Breast epithelium (tissue), 3 donors: ENCODE measurements at regions not wholly inside any gene's neighbourhood (a gene's known extent, or its start where the extent isn't known, plus 50 kb on each side); places are given as distances from the start of the nearest gene placed in this dataset.

Source experiments
- POLR2A ChIP-seq: fragments of 450-650 bp; IDR thresholded peaks from one replicate; pipeline ENCODE4 v1.6.1; 2016; ENCODE audit warnings: antibody characterized with exemption, mild to moderate bottlenecking, moderate library complexity
- POLR2AphosphoS5 ChIP-seq, 3 donors: sonication (generic); formaldehyde crosslinking; IDR thresholded peaks; one replicate each; pipeline ENCODE4 v1.6.1; 2017; ENCODE audit warnings: antibody characterized with exemption in 3 of 3
- TF ChIP-seq, protein P1 (sequence below), 3 donors: fragments of 450-650 bp; IDR thresholded peaks; one replicate each; pipeline ENCODE4 v1.5.1; 2016 to 2017; ENCODE audit warnings: antibody characterized with exemption in 3 of 3, mild to moderate bottlenecking in 3 of 3, moderate library complexity in 3 of 3

DNA sequence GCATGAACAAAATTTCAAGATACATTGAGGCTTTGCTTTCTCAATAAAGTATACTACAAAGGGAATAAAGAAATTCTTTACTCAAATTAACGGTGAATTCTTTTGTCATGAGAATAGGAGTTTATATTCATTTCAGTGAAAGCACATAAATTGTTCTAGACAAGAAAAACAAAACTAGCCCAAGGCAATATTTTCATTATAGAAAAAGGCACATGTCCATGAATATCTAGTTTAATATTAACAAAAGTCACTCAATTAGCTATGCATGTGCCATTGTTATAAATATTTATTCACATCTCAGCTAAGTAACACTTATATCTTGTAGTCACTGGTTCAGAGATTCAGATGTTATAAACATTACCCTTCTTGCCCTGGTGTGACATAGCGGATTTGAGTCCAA, 369.3 kb downstream of the GPATCH2 start:
- no peak for TF ChIP-seq POLR2AphosphoS5 (IDR thresholded peaks at IDR 0.05)
- TF ChIP-seq, protein P1, sequence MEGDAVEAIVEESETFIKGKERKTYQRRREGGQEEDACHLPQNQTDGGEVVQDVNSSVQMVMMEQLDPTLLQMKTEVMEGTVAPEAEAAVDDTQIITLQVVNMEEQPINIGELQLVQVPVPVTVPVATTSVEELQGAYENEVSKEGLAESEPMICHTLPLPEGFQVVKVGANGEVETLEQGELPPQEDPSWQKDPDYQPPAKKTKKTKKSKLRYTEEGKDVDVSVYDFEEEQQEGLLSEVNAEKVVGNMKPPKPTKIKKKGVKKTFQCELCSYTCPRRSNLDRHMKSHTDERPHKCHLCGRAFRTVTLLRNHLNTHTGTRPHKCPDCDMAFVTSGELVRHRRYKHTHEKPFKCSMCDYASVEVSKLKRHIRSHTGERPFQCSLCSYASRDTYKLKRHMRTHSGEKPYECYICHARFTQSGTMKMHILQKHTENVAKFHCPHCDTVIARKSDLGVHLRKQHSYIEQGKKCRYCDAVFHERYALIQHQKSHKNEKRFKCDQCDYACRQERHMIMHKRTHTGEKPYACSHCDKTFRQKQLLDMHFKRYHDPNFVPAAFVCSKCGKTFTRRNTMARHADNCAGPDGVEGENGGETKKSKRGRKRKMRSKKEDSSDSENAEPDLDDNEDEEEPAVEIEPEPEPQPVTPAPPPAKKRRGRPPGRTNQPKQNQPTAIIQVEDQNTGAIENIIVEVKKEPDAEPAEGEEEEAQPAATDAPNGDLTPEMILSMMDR (IDR thresholded peaks at IDR 0.05) = no peak
- TF ChIP-seq POLR2A = no peak
